GM12878 (cell line): ENCODE measurements at regions not wholly inside any gene's neighbourhood (a gene's known extent, or its start where the extent isn't known, plus 50 kb on each side); places are given as distances from the start of the nearest gene placed in this dataset.

ENCODE experiments used
- ATAC-seq: fragments of 200-7000 bp; cut with Tn5 transposase; 3 replicates; pipeline ENCODE4 v1.9.1; 2020; ENCODE audit warnings: mild to moderate bottlenecking, moderate library complexity
- BruUV-seq: library from RNA; stranded (reverse); fragments of 400-500 nt; replicated peaks from 2 replicates; lab custom pipeline; 2021; lab: Mats Ljungman, UMichigan
- CTCF ChIA-PET: fragments of 300-600 bp; sonication (Branson Sonifier 250); formaldehyde crosslinking; extraction: SDS; loops from one replicate; lab custom pipeline; 2021; ENCODE audit warnings: inconsistent platforms; lab: Yijun Ruan, JAX
- POLR2A ChIA-PET: fragments of 350-600 bp; formaldehyde crosslinking; extraction: SDS; loops from one replicate; lab custom pipeline; 2021; ENCODE audit warnings: inconsistent platforms; lab: Charles Lee
- RAD21 ChIA-PET: fragments of 300-600 bp; sonication (Branson Sonifier 250); formaldehyde crosslinking; loops from one replicate; lab custom pipeline; 2023; ENCODE audit warnings: antibody characterized with exemption; ENCODE audit not compliant: unreplicated experiment; lab: Charles Lee
- SMC1A ChIA-PET: fragments of 300-600 bp; sonication (Branson Sonifier 250); formaldehyde crosslinking; loops from one replicate; lab custom pipeline; 2023; ENCODE audit not compliant: unreplicated experiment, uncharacterized antibody; lab: Charles Lee
- DNase-seq: peaks from one replicate; pipeline ENCODE4 v3.0.0-alpha.2; 2011; ENCODE audit warnings: low read depth, low spot score
- FAIRE-seq: peaks from 3 replicates; lab custom pipeline; 2011; peaks lifted over from hg19 to GRCh38; lab: Jason Lieb, UNC
- H2AFZ ChIP-seq: 2 replicates; pipeline ENCODE4 v1.6.0; 2011; ENCODE audit warnings: low read depth, low read length, control low read depth; ENCODE audit not compliant: control insufficient read depth
- H3K27ac ChIP-seq: 2 replicates; pipeline ENCODE4 v1.5.1; 2011; ENCODE audit warnings: control low read depth; ENCODE audit not compliant: control insufficient read depth, insufficient read depth
- H3K27me3 ChIP-seq, 2 experiments: replicated peaks in 1 of 2; 2 replicates each; pipeline versions ENCODE4 v1.6.0 to v1.6.1; 2011; ENCODE audit warnings: low read length in 1 of 2; ENCODE audit not compliant: control insufficient read depth in 2 of 2, insufficient read depth in 2 of 2
- H3K36me3 ChIP-seq, 2 experiments: 2 replicates each; pipeline ENCODE4 v1.5.1; 2011; ENCODE audit warnings: low read length in 1 of 2; ENCODE audit not compliant: control insufficient read depth in 2 of 2, insufficient read depth in 2 of 2
- H3K4me1 ChIP-seq: 2 replicates; pipeline ENCODE4 v1.6.1; 2011; ENCODE audit warnings: mild to moderate bottlenecking, low read length, moderate library complexity, mixed read lengths; ENCODE audit not compliant: control insufficient read depth, insufficient read depth
- H3K4me2 ChIP-seq: 2 replicates; pipeline ENCODE4 v1.6.0; 2011; ENCODE audit warnings: control low read depth; ENCODE audit not compliant: control insufficient read depth, insufficient read depth
- H3K4me3 ChIP-seq: fragments of 200-600 bp; sonication (generic); 2 replicates; pipeline ENCODE4 v1.5.1; 2016
- H3K79me2 ChIP-seq: 2 replicates; pipeline ENCODE4 v1.6.0; 2011; ENCODE audit warnings: low read length; ENCODE audit not compliant: control insufficient read depth, insufficient read depth
- H3K9ac ChIP-seq: 2 replicates; pipeline ENCODE4 v1.8.0; 2011; ENCODE audit warnings: low read length, control low read depth, mixed read lengths; ENCODE audit not compliant: control insufficient read depth, insufficient read depth
- H3K9me3 ChIP-seq: replicated peaks from 3 replicates; pipeline ENCODE4 v1.5.1; 2011; ENCODE audit warnings: mild to moderate bottlenecking, low read length; ENCODE audit not compliant: control insufficient read depth, insufficient read depth
- H4K20me1 ChIP-seq: 2 replicates; pipeline ENCODE4 v1.6.0; 2011; ENCODE audit not compliant: control insufficient read depth, insufficient read depth
- BMI1 ChIP-seq: fragments of 450-650 bp; IDR thresholded peaks from 2 replicates; pipeline ENCODE4 v1.6.1; 2016; ENCODE audit warnings: mild to moderate bottlenecking, moderate library complexity, borderline replicate concordance
- CEBPB ChIP-seq, 2 experiments: fragments of 150-350 bp in 1 of 2; IDR thresholded peaks; 2 replicates each; pipeline ENCODE4 v1.6.1; 2012 to 2014; ENCODE audit warnings: low read depth in 2 of 2, low read length in 2 of 2, borderline replicate concordance in 1 of 2, inconsistent platforms in 1 of 2
- CHD4 ChIP-seq: fragments of 200-600 bp; sonication (generic); IDR thresholded peaks from 2 replicates; pipeline ENCODE4 v1.6.1; 2016; ENCODE audit warnings: mild to moderate bottlenecking
- ELK1 ChIP-seq: IDR thresholded peaks from 2 replicates; pipeline ENCODE4 v1.6.1; 2012; ENCODE audit warnings: low read depth, low read length, improper control_type of control experiment
- HDAC6 ChIP-seq: fragments of 200-600 bp; sonication (generic); IDR thresholded peaks from one replicate; pipeline ENCODE4 v1.8.0; 2017; ENCODE audit warnings: antibody characterized with exemption; ENCODE audit not compliant: unreplicated experiment
- JUND ChIP-seq: IDR thresholded peaks from 2 replicates; pipeline ENCODE4 v1.6.1; 2012; ENCODE audit warnings: low read depth, mild to moderate bottlenecking, low read length, improper control_type of control experiment, moderate library complexity
- POLR2AphosphoS5 ChIP-seq: IDR thresholded peaks from 2 replicates; pipeline ENCODE4 v1.6.1; 2011; ENCODE audit warnings: mild to moderate bottlenecking, low read length, inconsistent platforms
- RELA ChIP-seq: fragments of 450-650 bp; IDR thresholded peaks from 2 replicates; pipeline ENCODE4 v1.8.0; 2014; ENCODE audit warnings: borderline replicate concordance; ENCODE audit not compliant: partially characterized antibody
- SIX5 ChIP-seq: IDR thresholded peaks from 2 replicates; pipeline ENCODE4 v1.6.1; 2011; ENCODE audit warnings: mild to moderate bottlenecking, low read depth, low read length, moderate library complexity; ENCODE audit not compliant: severe bottlenecking
- SMAD1 ChIP-seq: fragments of 450-650 bp; IDR thresholded peaks from 2 replicates; pipeline ENCODE4 v1.6.1; 2018; ENCODE audit warnings: mild to moderate bottlenecking, low read depth; ENCODE audit not compliant: partially characterized antibody
- SPI1 ChIP-seq: IDR thresholded peaks from 2 replicates; pipeline ENCODE4 v1.6.1; 2011; ENCODE audit warnings: low read depth, mild to moderate bottlenecking, low read length, moderate library complexity, borderline replicate concordance; ENCODE audit not compliant: insufficient read depth
- STAT1 ChIP-seq: fragments of 450-650 bp; conservative IDR thresholded peaks from 2 replicates; pipeline ENCODE4 v1.6.1; 2014; ENCODE audit warnings: antibody characterized with exemption, mild to moderate bottlenecking
- TARDBP ChIP-seq: IDR thresholded peaks from 2 replicates; pipeline ENCODE4 v1.6.1; 2016; ENCODE audit warnings: borderline replicate concordance
- ZZZ3 ChIP-seq: IDR thresholded peaks from 2 replicates; pipeline ENCODE4 v1.6.1; 2011; ENCODE audit warnings: low read depth; ENCODE audit not compliant: control insufficient read depth, insufficient read length
- WGBS: methylation state at CpG from one replicate; pipeline ENCODE4 v1.1.6; 2016; ENCODE audit warnings: low lambda C conversion rate; ENCODE audit not compliant: insufficient replicate concordance, insufficient coverage; ENCODE audit errors: missing lambda C conversion rate; 5-methylcytosine and 5-hydroxymethylcytosine counted together
- in situ Hi-C: fragments of 300-500 bp; cut with MboI; formaldehyde crosslinking; loops from 9 replicates; pipeline ENCODE4 v1.14.3; 2018; ENCODE audit warnings: mixed read lengths
- intact Hi-C: fragments of 100-400 bp; cut with micrococcal nuclease; formaldehyde crosslinking; loops from one replicate; pipeline ENCODE4 v1.14.2; 2022; ENCODE audit not compliant: unreplicated experiment

GRCh38 chr4:108355186-108355901 lies 186.6 kb upstream of the LEF1 start:
- no peak overlapping the region for H2AFZ ChIP-seq
- FAIRE-seq: no peak
- peaks cover 0 to 4% of the 10 kb centered on the region in 2 experiments; a peak in 1 of 4 replicates for H3K27me3 ChIP-seq
- no peaks in the 10 kb centered on the region for H3K4me1 ChIP-seq
- ChIA-PET CTCF (interaction anchor here (0.9 to 1.4 kb wide), 3 partner anchors 9 to 218 kb away, joined by 3 to 4 read pairs (median 3); no protein-coding TSS in a partner anchor), SMC1A (interaction anchor here (1.4 to 1.6 kb wide), 2 partner anchors 10 to 17 kb away, joined by 4 read pairs; no protein-coding TSS in a partner anchor), RAD21 (no interaction called here), POLR2A (no interaction called here)
- no peaks in the 10 kb centered on the region for H4K20me1 ChIP-seq
- no peaks in the 10 kb centered on the region for H3K36me3 ChIP-seq
- no peak overlapping the region for H3K27ac ChIP-seq
- intact Hi-C loops (no loop called here), in situ Hi-C loops (no loop called here)
- no peak overlapping the region for H3K4me3 ChIP-seq
- no peak for ATAC-seq
- 22% methylated on average over 4 of the region's 4 CpGs for WGBS
- no peaks in the 10 kb centered on the region for H3K9me3 ChIP-seq
- TF ChIP-seq RELA: no peak
- TF ChIP-seq TARDBP: no peak
- TF ChIP-seq POLR2AphosphoS5: no peak
- no peak for TF ChIP-seq ZZZ3
- TF ChIP-seq STAT1: no peak
- no peak for TF ChIP-seq CEBPB (IDR thresholded peaks at IDR 0.05; ENCODE audit: borderline replicate concordance in 1 of 2, low read depth in 2 of 2, low read length in 2 of 2)
- no peak for TF ChIP-seq JUND
- TF ChIP-seq SMAD1: no peak
- no peak for TF ChIP-seq ELK1
- no peak for TF ChIP-seq SPI1
- no peak for TF ChIP-seq SIX5
- no peak for TF ChIP-seq BMI1
- TF ChIP-seq CHD4: no peak
- TF ChIP-seq HDAC6: no peak
- BruUV-seq: no TSS peak
- H3K79me2 ChIP-seq: no peaks in the 10 kb centered on the region
- no peak for DNase-seq
- no peak overlapping the region for H3K4me2 ChIP-seq
- no peak overlapping the region for H3K9ac ChIP-seq
